ENCODE measurements at regions not wholly inside any gene's neighbourhood (a gene's known extent, or its start where the extent isn't known, plus 50 kb on each side); places are given as distances from the start of the nearest gene placed in this dataset.

- Histone ChIP-seq H3K27me3 (replicated peaks in 1 of 4; ENCODE audit: control insufficient read depth in 3 of 4, extremely low read depth in 1 of 4, insufficient read depth in 3 of 4, low read length in 3 of 4) (no peaks in the 10 kb centered on the region), H3K18ac (ENCODE audit: extremely low read depth, low read length) (no peak overlapping the region), H3K23ac (ENCODE audit: insufficient read length) (no peak overlapping the region), H3K4me1 (replicated peaks in 1 of 4; ENCODE audit: control insufficient read depth in 3 of 4, insufficient read depth in 4 of 4, low read length in 3 of 4) (no peaks in the 10 kb centered on the region), H3K27ac (ENCODE audit: low read depth, low read length) (no peak overlapping the region), H3K4ac (replicated peaks; ENCODE audit: insufficient read length, low read depth, low read length) (no peak overlapping the region), H2BK5ac (ENCODE audit: low read depth, low read length) (no peak overlapping the region), H2BK12ac (ENCODE audit: low read depth, low read length) (no peak overlapping the region), H2AFZ (ENCODE audit: low read length) (no peak overlapping the region), H4K8ac (ENCODE audit: extremely low read depth, insufficient read depth, low read length) (no peak overlapping the region), H4K5ac (ENCODE audit: insufficient read length, low read depth, low read length) (no peak overlapping the region), H2AK5ac (ENCODE audit: low read depth, low read length) (no peak overlapping the region), H3K56ac (replicated peaks; ENCODE audit: insufficient read length, low read depth, low read length) (no peak overlapping the region), H3K36me3 (ENCODE audit: control insufficient read depth in 2 of 4, insufficient read depth in 4 of 4, low read length in 3 of 4) (no peaks in the 10 kb centered on the region), H3K4me3 (ENCODE audit: extremely low read depth in 1 of 4, insufficient read depth in 2 of 4, low read depth in 3 of 4, low read length in 4 of 4) (no peak overlapping the region), H3K9me3 (ENCODE audit: insufficient read depth in 2 of 2, low read depth in 1 of 2, low read length in 1 of 2) (no peaks in the 10 kb centered on the region), H4K20me1 (replicated peaks in 1 of 2; ENCODE audit: control insufficient read depth in 1 of 2, insufficient read depth in 2 of 2, low read length in 2 of 2) (no peaks in the 10 kb centered on the region), H3K4me2 (ENCODE audit: insufficient read depth in 1 of 2, low read depth in 2 of 2, low read length in 2 of 2) (no peak overlapping the region), H3K23me2 (ENCODE audit: low read depth, low read length) (no peaks in the 10 kb centered on the region), H3K79me1 (ENCODE audit: low read depth, low read length) (no peaks in the 10 kb centered on the region), H2BK120ac (replicated peaks; ENCODE audit: low read depth, low read length) (no peak overlapping the region), H2BK20ac (ENCODE audit: low read length) (no peak overlapping the region), H3K79me2 (ENCODE audit: control insufficient read depth in 1 of 2, insufficient read depth in 2 of 2, low read length in 2 of 2) (no peaks in the 10 kb centered on the region), H3K14ac (ENCODE audit: insufficient read length) (no peak overlapping the region), H3K9ac (replicated peaks in 1 of 4; ENCODE audit: extremely low read depth in 1 of 4, low read depth in 3 of 4, low read length in 3 of 4) (no peak overlapping the region), H4K91ac (replicated peaks; ENCODE audit: insufficient read length, low read length) (no peak overlapping the region), H2BK15ac (ENCODE audit: low read length) (no peak overlapping the region)
- DNase-seq (ENCODE audit: low read depth in 1 of 2, low spot score in 2 of 2): no peak
- POLR2A ChIA-PET (ENCODE audit: partially characterized antibody): no interaction called here
- 95% methylated on average over 9 of the region's 9 CpGs; no CpG with 5 or more reads in 1 of the 2 experiments for WGBS, 2 experiments (ENCODE audit: extremely low coverage in 1 of 2, insufficient coverage in 1 of 2, insufficient read length in 1 of 2, insufficient replicate concordance in 2 of 2, low coverage in 1 of 2, low lambda C conversion rate in 2 of 2, missing lambda C conversion rate in 1 of 2)
- CTCF ChIA-PET (ENCODE audit: partially characterized antibody): interaction anchor here (0.6 to 1.5 kb wide), 2 partner anchors 22 to 1956 kb away, joined by 3 to 4 read pairs; no protein-coding TSS in a partner anchor
- FAIRE-seq: no peak
- TF ChIP-seq SP2 (IDR thresholded peaks at IDR 0.05; ENCODE audit: low read length) (no peak), SP1 (IDR thresholded peaks at IDR 0.05; ENCODE audit: low read depth, low read length) (no peak), SAP30 (IDR thresholded peaks at IDR 0.05; ENCODE audit: insufficient read depth, insufficient replicate concordance, low read length) (no peak)
Measured at GRCh38 chr12:115774148-115774895, 503.2 kb downstream of the MED13L start.

Data from H1 (cell line).